IPS-NIHi7 (cell line): ENCODE measurements at regions not wholly inside any gene's neighbourhood (a gene's known extent, or its start where the extent isn't known, plus 50 kb on each side); places are given as distances from the start of the nearest gene placed in this dataset.

ENCODE experiments used
- DNase-seq: peaks from one replicate; pipeline ENCODE4 v3.0.0; 2012; ENCODE audit warnings: mixed read lengths; ENCODE audit errors: extremely low spot score

DNA sequence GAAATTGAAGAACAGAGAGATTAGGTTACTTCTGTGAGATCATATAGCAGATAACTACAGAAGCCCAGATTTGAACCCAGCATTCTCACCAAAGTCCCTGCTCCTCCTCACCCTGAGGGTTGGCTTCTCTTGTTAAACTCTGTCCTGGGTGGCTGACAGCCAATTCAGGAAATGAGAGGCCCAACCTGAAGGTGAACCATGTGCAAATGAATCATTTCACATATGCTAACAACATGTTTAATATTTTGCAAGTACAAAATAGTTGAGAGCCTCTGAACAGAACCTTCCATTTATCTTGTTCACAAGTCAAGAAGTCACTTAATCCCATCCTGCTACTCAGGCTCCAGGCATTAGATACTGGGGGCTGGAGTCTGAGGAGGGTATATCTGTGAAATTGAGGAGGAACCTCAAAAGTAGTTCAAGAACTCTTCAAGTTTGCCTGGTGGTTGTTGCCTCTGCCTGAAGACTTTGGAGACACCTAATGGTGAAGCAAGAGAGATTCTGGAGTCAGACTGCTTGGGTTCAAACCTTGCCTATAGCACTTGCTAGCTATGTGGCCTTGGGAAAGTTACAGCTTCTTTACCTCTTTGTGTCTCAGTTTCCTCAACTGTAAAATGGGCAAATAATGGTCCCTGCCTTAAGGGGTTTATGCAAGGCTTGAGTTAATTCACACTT, 564.0 kb downstream of the PSAT1 start:
- peak; percentile 26 for DNase-seq

DNA sequence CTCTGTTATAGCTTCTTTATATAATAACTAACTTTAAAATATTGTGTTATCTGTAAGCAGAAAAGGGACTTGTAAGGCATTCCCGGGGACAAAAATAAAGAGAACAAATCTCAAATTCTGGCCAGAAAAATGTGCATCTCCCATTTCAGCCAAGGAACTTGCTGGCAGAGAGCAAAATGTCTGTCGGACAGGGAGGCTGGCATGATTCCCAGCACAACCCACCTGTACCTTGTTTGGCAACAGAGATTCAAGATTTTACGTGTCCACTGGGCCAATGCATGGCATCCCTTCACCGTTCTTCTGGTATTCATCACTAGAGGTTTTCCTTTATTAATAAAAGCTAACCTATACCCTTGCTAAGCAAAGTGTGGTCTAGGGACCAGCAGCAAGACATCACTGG, 566.6 kb downstream of the PSAT1 start:
- no peak for DNase-seq

DNA sequence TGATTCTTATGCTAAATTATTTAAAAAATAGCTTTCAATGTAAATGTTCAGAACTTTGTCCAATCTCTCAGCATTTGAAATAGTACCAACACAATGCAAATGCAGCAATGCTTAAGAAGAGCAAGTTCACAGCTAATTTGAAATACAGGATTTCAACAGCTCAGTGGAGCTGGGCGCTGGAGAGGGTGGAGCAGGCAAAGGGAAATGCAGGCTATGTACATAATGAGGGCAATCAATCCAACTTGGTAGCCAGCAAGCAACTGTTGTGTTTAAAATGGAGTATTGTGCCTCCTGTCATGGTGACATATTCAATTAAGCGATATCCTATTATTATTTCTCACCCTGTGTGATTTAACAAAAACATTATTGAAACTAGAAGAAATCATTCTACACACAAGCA, 568.8 kb downstream of the PSAT1 start:
- no peak for DNase-seq

DNA sequence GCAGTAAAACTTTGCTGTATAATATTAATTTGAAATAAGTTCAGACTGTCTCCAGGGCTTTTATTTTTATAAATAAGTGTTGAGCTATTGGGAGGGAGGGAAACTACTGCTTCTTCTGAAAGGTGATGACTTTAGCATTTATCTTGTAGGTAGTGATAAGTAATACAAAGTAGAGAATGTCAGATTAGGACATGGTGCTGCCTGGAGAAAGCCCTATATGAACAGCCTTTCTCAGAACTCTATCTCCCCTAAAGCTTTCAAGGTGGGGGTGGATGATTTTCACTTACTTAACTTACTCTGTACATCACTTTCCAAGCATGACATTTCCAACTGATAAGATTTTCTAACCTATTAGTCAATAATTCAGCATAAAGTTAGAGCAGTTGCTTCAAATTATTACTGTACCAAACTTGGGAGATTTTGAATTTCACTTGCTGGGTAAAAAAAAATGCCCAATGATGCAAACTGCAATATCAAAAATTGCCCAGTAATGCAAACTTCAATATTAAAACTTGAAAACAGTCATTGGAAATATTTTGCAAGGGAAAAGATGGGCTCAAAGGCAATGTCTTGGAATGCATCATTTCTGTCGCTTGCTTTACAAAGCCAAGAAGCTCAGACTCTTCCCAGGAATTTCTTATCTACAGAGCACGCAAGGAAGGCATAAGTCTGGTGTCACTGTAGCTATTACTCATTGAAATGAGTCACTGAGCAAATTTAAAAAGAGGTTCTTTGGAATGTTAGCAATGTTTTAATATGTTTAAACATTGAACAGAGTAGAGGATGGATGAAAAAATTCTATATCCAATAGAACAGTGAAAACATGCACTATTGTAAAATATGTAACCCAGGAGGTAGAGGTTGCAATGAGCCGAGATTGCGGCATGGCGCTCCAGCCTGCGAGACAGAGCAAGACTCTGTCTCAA, 569.5 kb downstream of the PSAT1 start:
- DNase-seq, result no peak

DNA sequence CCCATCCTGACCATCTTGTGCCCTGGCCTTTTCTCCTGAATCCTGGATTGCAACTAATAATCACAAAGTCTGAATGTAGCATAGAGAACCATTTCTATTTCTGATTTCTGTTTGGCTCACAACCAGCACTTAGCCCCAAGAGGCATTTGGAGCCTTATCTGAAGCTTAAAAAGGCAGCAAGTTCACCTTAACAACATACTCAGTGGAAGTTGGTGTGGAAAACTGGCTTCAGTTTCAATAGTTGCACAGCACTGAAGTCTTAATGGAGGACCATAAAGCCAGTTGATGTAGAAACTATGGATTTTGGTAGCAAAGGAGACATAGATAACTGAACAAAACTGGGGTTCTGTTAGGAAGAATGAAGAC, 574.1 kb downstream of the PSAT1 start:
- DNase-seq, result no peak

DNA sequence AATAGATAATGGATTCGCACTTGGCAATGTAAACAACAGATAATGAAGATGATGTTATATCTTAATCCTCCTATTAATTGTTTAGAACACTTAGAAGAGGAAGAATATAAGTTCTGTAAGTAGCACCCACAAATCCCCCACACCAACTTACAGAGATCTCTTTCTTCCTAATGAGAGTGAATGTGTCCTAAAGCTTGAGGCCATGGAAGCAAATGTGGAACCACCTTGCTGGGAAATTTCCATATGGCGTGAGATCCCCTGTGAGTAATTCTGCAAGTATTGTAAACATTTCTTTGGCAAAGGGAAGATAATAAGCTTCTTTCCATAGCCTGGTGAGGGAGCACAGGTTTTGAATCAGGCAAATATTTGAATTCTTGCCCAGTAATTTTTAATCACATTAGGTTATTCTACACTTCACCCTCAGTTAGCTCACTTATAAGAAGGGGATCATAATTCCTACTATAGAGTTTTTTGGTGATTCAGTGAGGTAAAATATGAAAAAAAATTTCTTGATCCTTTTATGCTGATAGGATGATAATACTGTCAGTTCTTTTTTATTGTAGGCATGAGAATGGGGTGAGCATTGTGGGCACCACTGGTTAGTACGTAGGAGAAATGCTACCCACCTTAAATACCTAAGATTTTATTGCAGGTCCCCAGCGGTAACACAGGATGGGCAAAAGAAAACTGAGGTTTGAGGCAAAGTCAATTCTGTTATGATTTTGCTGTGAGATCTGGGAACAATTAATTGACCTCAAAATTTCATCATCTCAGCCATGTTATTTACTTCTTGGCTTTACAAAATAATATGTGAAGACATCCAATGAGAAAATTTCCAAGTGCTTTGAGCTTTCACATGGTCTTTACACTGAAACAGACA, 574.8 kb downstream of the PSAT1 start:
- no peak for DNase-seq

DNA sequence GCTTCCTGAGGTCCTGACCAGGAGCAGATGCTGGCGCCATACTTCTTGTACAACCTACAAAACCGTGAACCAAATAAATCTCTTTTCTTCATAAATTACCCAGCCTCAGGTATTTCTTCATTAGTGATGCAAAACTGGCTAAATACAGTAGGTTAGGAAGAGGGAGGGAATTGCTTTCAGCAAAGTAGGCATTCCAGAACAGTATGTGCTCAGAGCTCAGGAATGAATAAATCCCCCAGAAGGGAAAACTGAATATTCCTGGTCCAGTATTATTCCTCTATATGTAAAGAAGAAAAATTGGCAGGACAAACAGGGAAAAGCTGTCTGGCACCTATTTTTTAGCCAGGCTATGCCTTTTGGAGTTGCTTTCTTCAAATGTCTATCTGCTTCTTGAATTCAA, 577.1 kb downstream of the PSAT1 start:
- DNase-seq, result no peak

DNA sequence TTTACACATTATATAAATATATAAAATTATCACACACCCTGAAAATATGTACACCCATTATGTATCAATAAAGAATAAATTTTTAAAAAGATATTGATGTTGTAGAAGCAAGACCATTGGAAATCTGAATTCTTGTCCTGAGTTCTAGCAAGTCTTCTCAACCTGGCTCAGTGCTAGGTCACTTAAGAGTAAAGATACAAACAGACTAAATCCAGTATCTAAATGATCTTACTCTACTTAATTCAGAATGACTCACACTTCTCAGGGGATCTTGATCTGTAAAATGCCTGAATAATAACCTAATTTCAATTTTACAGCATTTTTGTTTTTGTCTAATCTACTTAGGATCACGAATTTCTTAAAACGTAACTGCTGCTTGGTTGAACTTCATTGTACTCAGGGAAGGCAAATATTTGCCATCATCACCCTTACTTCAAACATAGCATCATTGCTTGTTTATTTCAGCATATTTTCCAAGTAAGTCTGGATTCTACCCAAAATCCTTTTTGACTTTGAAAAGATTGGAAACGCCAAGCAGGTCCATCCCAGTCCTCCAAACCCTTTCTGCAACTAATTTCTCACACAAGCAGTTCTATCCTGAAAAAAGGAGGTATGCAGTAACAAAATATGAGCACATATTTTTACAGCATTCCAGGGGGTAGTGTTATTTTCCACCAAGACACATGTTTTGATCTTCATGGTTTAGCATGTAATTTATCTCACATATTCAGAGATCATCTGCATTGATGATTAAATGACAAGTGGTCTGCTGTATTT, 582.6 kb downstream of the PSAT1 start:
- no peak for DNase-seq

DNA sequence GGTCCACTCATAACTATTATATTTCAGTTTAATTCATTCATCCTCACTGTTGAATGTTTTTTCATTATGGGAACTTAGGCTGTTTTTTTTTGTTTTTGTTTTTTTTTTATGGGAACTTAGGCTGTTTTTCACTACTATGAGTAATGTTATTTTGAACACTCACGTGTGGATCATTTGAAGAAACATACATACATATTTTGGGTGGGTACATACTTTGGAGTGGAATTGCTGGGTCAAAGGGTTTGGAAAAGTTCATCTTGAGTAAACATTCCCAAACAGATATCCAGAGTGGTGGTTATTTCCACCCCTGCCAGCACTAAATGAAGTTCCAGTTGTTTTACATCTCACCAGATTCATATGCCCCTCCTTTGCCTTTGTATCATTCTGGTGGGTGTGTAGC, 584.4 kb downstream of the PSAT1 start:
- DNase-seq, result no peak

DNA sequence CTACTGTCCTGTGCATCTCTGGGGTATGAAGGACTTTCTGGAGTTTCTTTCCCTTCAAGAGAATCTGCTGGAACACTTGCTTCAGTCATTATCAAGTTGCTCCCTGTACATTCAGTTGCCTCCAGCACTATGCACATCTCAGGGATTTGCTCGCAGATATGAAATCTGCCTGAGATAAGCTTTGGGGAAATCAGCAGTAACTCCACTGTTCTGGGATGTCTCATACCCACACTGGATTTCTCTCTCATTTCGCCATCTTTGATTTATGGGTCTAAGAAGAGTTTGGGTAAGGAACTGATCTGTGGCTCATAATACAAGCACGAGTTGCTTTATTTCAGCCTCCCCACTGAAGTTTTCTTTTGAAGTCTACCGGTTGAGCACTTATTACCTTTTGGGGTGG, 585.6 kb downstream of the PSAT1 start:
- no peak for DNase-seq

DNA sequence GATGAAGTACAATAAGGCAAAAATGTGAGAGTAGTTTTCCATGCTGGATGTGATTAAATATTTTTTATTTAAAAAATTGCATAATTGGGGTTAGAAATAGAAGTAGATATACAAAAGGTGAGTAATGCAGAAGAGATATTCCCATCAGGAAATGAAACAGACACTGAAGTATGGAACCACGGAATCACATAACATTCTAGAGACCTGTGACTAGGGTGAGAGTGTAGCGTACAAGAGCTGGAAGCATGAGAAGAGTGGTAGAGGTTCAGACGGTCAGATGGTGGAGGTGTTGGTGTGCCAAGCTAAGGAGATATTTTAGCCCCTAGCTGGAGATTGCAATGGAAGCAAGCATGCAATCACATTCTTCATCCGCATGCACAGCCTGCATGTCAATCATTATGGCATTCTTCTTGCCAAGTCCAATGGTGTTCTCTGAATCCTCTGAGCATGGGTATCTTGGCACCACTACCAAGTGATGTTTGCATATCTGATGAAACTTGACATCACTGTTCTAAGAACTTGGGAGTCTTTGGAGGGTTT, 587.8 kb downstream of the PSAT1 start:
- no peak for DNase-seq

DNA sequence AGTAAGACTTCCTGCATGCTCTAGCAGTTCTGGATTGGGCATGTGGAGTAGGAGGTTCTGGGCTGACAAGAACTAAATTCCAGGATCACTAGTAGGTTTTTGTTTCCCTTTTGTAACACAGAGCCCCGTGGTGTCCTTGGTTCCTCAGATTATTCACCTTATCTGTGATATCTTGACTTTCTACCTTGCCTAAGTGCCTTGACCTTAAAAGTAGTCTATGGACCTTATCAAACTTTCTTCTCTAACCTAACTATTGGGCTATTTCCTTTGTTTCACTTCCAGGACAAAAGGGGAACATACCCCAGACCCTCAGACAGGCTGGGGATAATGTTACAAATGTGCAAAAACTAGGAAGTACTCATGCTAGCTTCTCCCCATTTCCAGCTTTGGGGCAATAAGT, 595.3 kb downstream of the PSAT1 start:
- DNase-seq, result no peak

DNA sequence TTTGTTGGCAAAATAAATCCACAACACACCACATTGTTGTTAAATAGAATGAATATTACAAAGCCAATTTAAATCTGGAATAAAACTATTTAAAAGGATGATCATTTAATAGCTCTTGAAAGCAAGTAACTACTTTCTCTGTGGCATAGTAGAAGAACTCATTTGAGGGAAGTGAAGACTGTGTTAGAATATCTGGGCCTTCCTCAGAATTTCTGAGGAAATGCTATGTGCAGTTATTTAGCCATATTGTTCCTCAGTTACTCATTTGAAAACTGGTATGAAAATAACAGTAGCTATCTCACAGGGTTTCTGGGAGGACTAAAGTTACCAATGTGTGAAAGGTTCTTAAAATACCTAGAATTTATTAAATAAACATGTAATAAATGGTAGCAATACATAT, 595.8 kb downstream of the PSAT1 start:
- DNase-seq, result no peak

DNA sequence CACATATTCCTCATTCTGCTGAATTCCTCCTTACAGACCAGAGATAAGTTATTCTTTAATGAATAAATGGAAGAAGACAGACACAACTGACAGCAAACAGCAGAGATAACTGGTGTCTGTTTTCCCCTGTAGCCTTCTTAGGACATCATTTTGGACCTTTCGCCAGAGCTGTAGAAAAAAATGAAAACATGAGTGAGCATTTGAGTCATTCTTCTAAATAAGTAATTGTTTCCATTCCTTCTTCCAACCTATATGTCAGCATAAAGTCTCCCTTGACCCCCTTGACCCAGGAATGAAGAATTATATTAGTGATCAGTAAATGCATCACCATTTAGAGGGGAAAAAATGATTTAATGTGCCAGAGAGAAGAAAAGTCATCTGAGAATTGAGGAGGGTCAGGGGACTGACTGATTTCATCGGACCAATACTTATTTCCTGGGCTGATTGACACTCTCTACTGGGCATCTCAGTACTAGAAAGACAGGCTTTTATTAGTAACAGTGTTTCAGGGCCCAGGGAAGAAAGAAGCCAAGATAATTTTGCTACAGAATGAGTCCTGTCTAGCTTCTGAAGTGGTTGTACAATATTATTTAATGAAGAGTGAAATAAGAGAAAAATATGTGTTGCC, 597.0 kb downstream of the PSAT1 start:
- no peak for DNase-seq

DNA sequence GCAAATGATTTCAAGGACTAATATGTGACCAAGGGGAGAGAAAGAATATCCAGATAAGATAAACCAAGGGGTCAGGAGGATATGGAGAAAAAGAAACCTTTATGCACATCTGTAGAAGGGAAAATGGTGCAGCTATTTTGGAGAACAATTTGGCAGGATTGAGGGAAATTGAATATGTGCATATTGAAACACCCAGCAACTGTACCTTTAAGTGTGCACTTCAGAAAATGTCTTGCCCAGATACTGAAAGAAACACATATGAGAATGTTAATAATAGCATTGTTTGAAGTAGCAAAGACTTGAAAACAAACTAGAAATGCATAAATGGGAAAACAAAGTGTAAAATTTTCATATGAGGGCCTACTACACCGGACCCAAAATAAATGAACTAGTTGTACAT, 599.6 kb downstream of the PSAT1 start:
- no peak for DNase-seq

DNA sequence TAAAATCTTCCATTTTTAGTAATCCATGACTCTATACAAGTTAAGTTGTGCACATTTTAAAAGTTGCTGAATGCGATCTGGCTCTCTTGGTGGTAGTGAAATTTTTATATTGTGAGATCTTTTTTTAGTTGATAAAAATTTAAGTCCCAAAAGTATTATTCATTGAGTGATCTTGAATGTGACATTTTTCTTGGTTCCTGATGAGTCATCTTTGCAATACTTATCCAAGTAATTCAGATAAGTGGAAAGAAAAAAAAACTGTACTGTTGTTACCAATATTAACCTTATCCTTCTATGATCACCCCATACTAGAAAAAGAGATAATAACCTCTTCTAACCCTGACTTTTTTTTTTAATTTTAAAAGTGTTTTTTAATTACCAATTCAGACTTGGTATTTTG, 601.3 kb downstream of the PSAT1 start:
- DNase-seq, result no peak

DNA sequence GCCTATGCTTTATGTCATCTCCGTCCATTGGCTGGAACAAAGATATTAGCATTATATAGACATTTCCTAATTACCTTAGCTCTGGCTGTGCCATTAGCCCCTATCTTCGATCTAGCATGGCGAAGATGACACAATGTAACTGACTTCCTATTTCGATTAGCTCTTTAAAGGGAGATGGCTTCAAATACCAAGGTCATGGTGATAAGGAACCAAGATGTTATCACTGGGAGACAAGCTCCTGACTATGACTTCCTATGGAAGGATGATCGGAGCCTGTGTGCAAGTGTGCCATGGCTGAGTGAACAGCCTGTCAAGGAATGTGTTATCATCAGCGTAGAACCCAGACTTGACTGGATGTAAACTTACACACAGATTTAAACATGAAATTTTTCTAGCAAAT, 602.1 kb downstream of the PSAT1 start:
- DNase-seq, result no peak

DNA sequence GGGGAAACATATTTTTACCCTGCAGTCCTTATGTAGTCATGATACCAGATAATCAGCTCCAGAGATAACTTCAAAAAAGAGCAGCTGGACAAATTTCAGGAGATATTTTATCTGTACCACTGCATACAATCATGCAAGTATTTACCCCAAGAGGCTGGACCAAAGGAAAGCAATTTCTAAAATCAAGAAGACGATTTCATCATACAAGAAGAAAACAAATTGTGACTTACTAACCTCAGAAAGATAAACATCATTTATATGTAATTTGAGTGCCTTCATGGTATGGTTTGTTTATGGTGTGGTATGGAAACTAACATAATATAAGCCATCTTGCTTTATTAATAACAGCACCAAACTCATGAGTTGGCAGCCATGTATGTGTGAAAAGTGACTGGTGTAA, 603.6 kb downstream of the PSAT1 start:
- DNase-seq, result no peak

DNA sequence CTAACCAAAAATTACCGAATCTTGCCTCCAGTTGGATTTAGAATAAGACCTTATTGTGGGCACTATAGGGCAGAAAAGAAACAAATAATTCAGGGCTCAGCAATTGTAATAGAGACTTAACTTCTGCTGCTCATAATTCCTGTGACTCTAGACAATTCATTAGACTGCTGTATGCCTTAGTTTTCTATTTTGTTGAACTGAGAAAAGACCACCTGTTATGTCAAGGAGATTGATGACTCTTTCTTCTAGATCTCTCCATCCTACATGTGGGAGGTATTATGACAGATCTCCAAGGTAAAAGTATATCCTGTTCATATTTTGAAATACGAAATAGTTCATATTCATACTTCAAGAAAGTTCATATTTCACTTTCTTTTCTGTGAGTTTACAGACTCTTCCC, 605.1 kb downstream of the PSAT1 start:
- no peak for DNase-seq

DNA sequence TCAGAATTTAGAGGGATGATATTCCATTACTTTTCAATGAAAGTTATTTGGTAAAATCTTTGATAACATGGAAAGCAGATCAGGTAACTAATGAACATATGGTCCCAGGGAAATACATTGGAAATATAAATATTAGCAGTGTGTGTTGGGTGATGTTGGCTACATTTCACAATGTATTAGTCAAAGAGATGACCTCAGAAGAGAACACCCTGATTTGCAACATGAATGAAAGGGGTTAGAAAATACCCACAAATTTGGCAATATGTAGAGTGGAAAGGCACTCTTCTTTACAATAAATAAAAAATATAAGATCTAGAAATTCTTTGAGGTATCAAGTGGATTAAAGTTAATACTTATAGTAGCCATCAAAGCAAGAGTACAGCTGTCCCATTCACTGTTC, 606.7 kb downstream of the PSAT1 start:
- no peak for DNase-seq

DNA sequence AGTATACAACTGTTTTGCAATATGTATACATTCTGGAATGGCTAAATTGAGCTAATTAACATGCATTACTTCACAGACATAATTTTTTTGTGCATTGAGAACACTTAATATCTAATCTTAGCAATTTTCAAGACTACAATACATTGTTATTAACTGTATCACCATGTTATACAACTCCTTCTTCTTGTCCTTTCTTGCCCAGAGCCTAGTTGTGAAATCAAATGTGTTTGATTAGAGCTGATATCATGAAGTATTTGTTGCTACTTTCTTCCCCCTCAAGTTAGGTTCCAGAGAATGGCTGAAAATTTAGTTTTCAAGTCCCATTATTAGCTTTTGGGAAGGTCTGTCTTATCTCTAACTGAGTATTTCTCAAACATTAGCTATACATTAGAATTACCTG, 607.8 kb downstream of the PSAT1 start:
- no peak for DNase-seq
